ENCODE measurements at regions not wholly inside any gene's neighbourhood (a gene's known extent, or its start where the extent isn't known, plus 50 kb on each side); places are given as distances from the start of the nearest gene placed in this dataset.

- Histone ChIP-seq H3K27ac (ENCODE audit: low read depth in 1 of 2, low read length in 2 of 2) (no peak overlapping the region), H3K36me3 (ENCODE audit: insufficient read depth, low read length) (no peaks in the 10 kb centered on the region), H3K9me3 (ENCODE audit: control insufficient read depth in 1 of 2, insufficient read depth in 1 of 2, low read length in 2 of 2) (peaks cover 0 to 7% of the 10 kb centered on the region in 2 experiments), H3K4me1 (ENCODE audit: insufficient read depth, low read length) (no peaks in the 10 kb centered on the region), H3K4me3 (ENCODE audit: low read length) (no peak overlapping the region), H3K27me3 (ENCODE audit: control insufficient read depth in 1 of 2, insufficient read depth in 2 of 2, low read length in 2 of 2) (peaks cover 0 to 6% of the 10 kb centered on the region in 2 experiments)
- Mint-ChIP-seq H3K27ac (no peak overlapping the region), H3K4me1 (ENCODE audit: low read depth) (no peaks in the 10 kb centered on the region), H3K4me3 (no peak overlapping the region), H3K27me3 (peaks cover 37% of the 10 kb centered on the region), H3K36me3 (ENCODE audit: low read depth) (no peaks in the 10 kb centered on the region), H3K9me3 (no peaks in the 10 kb centered on the region)
- DNase-seq: no peak
- TF ChIP-seq, protein P1, sequence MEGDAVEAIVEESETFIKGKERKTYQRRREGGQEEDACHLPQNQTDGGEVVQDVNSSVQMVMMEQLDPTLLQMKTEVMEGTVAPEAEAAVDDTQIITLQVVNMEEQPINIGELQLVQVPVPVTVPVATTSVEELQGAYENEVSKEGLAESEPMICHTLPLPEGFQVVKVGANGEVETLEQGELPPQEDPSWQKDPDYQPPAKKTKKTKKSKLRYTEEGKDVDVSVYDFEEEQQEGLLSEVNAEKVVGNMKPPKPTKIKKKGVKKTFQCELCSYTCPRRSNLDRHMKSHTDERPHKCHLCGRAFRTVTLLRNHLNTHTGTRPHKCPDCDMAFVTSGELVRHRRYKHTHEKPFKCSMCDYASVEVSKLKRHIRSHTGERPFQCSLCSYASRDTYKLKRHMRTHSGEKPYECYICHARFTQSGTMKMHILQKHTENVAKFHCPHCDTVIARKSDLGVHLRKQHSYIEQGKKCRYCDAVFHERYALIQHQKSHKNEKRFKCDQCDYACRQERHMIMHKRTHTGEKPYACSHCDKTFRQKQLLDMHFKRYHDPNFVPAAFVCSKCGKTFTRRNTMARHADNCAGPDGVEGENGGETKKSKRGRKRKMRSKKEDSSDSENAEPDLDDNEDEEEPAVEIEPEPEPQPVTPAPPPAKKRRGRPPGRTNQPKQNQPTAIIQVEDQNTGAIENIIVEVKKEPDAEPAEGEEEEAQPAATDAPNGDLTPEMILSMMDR (IDR thresholded peaks at IDR 0.05): no peak
- intact Hi-C loops (cut with DNase I, micrococcal nuclease): no loop called here
- CTCF ChIA-PET: no interaction called here
- POLR2A ChIA-PET: no interaction called here
- ATAC-seq (ENCODE audit: poor library complexity): no peak
Measured at GRCh38 chr17:37796076-37796475, 51.2 kb upstream of the HNF1B start.
